HG03521 (cell line): ENCODE measurements at regions not wholly inside any gene's neighbourhood (a gene's known extent, or its start where the extent isn't known, plus 50 kb on each side); places are given as distances from the start of the nearest gene placed in this dataset.
"Not testable (repeated sequence)": the region's sequence is repeated elsewhere in the genome, so short reads cannot be mapped to it uniquely, and the experiment has no call there.

Experiments used
- ATAC-seq: cut with Tn5 transposase; IDR thresholded peaks from one replicate; pipeline ENCODE4 v1.9.1; 2021; ENCODE audit warnings: mild to moderate bottlenecking, moderate library complexity; ENCODE audit not compliant: unreplicated experiment

DNA sequence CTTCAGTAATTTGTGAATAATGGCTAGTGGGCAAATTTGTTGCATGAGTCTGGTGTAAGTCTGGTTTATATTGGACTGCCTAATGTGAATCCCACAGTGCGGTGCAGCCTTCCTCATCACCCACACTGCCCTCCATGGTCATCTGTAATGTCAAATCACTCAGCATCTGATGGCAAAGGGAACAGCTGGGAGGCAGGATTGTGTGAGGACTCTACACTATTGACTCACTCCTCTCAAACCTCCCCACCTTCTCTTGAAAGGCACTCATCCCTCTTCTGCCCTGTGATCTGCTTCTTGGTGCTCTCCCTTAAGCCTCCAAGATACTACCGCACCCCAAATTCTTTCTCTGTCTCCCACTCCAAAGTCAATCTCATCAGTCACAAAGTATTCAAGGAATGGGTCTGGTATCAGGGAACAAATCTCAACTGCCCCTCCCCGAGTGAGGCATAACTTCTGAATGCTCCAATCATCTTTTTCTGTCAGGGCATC, 146.0 kb upstream of the BEND6 start:
- ATAC-seq, result no peak

GRCh38 chr6:56807989-56808337, 146.9 kb upstream of the BEND6 start:
- ATAC-seq, result no peak

- ATAC-seq, result no peak
Measured at GRCh38 chr6:56807326-56807988, 147.4 kb upstream of the BEND6 start.

DNA sequence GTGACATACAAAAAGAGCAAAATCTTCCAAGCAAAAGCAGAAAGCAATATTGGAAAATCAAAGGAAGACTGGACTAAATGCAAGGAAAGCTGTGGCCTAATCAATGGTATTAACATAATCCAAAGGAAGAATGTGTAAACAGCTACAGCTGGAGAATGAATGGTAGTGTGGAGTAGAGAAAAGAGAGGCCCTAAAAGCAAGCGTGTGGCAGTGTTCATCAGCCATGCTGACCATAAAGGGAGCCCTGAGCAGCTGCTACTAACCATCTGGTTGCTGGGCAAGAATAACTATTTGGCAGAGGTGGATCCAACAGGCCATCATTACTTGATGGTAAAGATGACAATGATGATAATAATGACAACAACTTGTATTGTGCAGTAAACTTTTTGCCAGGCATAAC, 148.5 kb upstream of the BEND6 start:
- ATAC-seq, result no peak

GRCh38 chr6:56804996-56805395, 149.9 kb upstream of the BEND6 start:
- no peak for ATAC-seq

GRCh38 chr6:56803594-56803993, 151.3 kb upstream of the BEND6 start:
- ATAC-seq, result no peak

DNA sequence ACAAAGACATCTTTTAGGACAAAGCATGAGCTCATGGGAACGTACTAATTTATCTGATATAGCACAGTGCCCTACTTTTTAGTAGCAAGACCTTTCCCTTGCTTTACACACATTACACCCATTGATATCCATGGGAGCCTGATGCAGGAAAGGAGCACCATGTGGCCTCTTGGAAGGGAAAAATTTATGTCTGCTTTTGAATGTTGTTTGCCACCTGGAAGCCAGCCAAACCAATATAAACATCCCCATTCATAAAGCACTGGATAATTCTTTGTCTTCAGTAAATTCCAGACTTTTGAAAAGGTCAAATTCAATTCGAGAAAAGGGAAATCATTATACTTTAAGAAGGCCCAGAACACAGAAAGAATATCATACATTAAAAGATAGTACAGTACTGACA, 152.3 kb upstream of the BEND6 start:
- ATAC-seq, result no peak

- no peak for ATAC-seq
Measured at GRCh38 chr6:56799989-56800388, 154.9 kb upstream of the BEND6 start.

DNA sequence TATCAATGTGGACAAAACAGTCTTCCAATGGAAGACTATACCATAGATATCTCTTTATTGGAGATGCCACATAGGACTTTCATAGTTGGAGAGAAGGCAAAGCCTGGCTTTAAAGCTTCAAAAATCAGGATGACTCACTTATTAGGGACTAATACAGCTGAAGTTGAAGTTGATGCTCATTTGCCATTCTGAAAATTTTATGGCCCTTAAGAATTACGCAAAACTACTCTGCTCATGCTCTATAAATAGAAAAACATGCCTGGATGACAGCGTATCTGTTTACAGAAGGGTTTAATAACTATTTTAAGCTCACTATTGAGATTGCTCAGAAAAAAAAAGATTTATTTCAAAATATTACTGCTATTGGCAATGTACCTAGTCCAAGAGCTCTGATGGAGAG, 155.5 kb upstream of the DST start:
- ATAC-seq, result no peak

- no peak for ATAC-seq
Measured at GRCh38 chr6:56796196-56796532, 153.5 kb upstream of the DST start.

DNA sequence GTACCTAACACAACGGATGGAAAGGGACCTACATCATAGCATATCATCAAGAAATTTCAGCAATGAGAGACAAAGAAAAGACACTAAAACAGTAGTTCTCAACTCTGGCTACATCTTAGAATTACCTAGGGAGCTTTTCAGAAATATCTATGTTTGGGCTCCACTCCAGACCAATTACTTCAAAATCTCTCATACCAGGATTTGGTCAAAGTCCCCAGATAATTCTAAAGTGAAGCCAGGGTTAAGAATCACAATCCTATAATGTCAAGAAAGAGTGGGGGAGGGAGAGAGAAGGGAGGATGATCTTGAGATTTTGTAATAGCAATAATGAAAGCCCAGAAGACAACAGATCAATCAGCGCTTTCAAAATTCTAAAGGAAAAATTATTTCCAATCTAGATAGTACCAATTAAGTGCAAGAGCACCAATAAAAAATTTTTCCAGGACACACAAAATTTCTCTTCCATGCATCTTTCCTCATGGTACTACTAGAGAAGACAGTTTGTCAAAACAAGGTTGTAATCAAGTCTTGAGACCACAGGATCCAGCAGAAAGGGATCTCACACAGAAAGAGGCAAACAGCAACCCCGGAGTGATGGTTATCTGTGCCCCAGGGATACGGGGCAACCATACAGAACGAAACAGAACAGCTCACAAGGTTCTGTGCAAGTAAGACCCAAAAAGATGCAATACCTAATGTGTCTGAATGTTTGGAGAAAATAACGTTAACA, 152.9 kb upstream of the DST start:
- no peak for ATAC-seq

DNA sequence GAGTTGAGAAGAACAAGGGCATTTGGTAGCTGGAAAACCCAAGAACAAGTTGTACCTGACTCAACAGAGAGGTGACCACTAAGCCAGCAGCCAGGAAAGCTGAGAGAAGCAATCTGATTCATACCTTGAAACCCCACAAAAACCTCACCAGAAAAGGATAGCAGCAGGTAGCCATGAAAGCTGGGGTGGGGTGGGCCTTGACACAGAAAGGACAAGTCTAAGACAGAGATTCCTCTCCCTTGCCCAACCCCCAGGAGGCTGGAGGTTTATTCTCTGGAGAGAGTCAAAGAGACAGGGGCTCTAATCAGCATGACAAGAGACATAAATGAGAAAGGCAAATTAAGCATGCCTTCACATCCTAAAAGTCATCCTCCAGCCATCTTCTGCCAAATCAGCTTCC, 151.7 kb upstream of the DST start:
- no peak for ATAC-seq

DNA sequence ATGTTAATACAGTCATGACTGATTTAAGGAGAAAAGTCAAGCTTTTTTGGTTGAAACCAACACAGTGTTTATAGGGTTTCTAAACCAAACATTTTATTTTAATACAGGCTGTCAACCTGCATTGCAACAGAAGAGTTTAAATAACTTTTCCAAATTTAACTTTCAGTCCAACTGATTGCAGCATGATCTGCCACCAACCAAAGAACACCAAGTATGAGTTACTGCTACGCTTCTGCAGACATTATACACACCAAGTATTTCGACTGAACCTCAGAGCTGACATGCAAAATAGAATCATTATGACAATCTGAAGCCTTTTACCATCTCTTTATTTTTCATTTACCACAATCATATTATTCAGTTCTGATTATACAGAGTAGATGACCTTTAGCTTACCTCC, 151.2 kb upstream of the DST start:
- no peak for ATAC-seq

DNA sequence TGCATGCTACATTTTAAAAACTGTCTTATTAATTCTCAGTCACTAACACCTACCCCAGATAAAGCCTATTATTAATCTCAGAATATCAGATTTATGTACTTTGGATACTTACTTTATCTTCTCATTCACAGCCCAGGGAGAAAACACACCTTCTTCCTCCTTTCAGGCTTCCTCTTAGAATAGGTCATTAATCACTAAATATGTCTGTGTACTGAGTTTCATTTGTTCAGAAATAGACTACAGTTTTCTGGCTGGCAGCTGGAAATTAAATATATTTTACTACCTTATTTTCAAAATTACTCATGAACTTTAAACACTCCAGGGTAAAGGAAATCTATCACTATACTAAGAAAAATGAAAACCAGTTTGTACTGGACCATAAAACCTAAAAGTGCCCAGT, 147.7 kb upstream of the DST start:
- ATAC-seq, result no peak

DNA sequence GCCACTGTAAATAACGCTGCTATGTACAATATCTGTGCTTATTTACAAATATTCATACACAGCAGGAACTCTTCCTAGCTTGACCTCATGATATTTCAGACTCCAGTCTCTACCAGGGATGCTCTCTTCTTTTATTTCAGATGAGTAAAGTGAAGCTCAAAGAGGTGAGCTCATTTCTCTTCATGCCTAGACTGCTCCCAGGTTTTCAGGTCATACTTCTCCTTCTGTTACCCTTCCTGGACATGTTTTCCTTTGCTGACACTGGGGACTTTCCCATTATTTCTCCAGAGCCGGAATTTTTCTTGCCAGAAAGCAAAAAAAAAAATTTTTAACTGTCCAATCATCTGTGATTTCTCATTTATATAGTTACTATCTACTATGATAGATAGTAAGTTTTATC, 147.2 kb upstream of the DST start:
- no peak for ATAC-seq

GRCh38 chr6:56789342-56789741, 146.7 kb upstream of the DST start:
- ATAC-seq, result no peak

DNA sequence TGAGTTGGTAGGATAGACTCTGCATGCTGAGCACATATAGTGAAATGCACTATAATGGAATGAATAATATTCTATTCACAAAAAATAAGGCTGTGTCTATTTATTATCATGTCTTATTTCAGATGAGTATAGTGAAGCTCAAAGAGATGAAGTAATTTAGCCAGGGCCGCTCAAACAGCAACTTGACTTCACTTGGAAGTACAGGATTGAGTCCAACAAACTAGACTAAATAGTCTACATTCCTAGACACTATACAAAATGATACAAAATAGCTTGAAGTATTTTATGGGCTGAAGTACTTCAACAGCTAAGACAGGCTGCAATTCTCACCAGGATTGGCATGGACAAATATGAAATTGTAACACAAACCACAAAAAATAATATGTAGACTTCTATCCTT, 144.5 kb upstream of the DST start:
- no peak for ATAC-seq

- no peak for ATAC-seq
Measured at GRCh38 chr6:56786256-56786655, 143.6 kb upstream of the DST start.

DNA sequence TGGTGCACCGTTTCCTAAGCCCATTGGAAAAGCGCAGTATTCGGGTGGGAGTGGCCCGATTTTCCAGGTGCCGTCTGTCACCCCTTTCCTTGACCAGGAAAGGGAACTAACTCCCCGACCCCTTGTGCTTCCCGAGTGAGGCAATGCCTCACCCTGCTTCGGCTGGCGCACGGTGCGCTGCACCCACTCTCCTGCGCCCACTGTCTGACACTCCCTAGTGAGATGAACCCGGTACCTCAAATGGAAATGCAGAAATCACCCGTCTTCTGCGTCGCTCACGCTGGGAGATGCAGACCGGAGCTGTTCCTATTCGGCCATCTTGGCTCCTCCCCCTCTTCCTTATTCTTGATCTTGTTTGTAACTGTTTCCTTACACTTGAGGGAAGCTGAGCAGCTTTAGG, 142.8 kb upstream of the DST start:
- not testable (repeated sequence) for ATAC-seq

GRCh38 chr6:56780109-56780508, 137.4 kb upstream of the DST start:
- not testable (repeated sequence) for ATAC-seq

DNA sequence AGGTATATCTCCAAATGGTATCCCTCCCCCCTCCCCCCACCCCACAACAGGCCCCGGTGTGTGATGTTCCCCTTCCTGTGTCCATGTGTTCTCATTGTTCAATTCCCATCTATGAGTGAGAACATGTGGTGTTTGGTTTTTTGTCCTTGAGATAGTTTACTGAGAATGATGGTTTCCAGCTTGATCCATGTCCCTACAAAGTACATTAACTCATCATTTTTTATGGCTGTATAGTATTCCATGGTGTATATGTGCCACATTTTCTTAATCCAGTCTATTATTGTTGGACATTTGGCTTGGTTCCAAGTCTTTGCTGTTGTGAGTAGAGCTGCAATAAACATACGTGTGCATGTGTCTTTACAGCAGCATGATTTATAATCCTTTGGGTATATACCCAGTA, 135.8 kb upstream of the DST start:
- not testable (repeated sequence) for ATAC-seq

DNA sequence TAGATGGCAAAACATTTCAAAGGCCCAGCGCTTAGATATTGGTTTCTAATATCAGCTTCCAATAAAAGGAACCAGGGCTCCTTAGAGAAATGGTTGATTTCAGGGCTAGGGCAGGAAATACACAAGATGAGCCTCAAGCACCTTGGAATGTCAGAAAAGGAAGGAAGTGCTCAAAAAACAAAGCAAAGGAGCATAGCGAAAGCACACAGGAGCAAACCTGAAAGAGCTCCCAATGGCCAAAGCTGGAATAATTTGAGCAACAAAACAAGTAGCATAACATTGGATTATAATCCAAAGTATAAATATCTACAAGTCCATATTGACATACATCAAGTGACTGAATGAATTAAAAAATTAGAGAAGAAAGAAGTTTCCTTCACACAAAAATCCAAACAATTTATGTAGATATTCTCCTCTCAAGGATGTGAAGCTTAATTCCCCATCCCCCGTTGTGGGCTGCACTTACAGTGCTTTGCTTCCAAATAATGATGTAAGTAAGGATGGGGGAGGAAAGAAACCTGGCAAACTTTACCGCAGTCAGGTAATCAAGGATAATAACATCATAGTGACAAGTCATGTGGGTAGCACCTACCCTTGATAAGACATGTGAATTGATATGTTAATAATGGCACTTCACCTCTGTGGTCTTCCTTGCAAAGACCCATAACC, 132.9 kb upstream of the DST start:
- no peak for ATAC-seq
